Right lobe of liver (tissue), 4 donors: ENCODE measurements at regions not wholly inside any gene's neighbourhood (a gene's known extent, or its start where the extent isn't known, plus 50 kb on each side); places are given as distances from the start of the nearest gene placed in this dataset.

ENCODE experiments used
- CTCF ChIP-seq, 4 donors: fragments of 200-600 bp in 3 of 4; fragments of 450-650 bp in 1 of 4; IDR thresholded peaks; one replicate each; pipeline versions ENCODE4 v1.5.1 to v1.8.0; 2016 to 2022; ENCODE audit warnings: antibody characterized with exemption in 4 of 4, mild to moderate bottlenecking in 2 of 4
- POLR2A ChIP-seq: fragments of 450-650 bp; IDR thresholded peaks from one replicate; pipeline ENCODE4 v1.6.1; 2017; ENCODE audit warnings: antibody characterized with exemption, mild to moderate bottlenecking
- donor health status: DM: no; HTN: no; CAD: no.
- donor health status: DM: no; HTN: no; CAD: no.
- donor health status: DM: no; HTN: yes; CAD: no.

GRCh38 chr1:208895181-208895580, 651.0 kb upstream of the PLXNA2 start:
- TF ChIP-seq CTCF (IDR thresholded peaks at IDR 0.05) (no peak), POLR2A (no peak)
